Liver (tissue), 8 donors: ENCODE measurements at regions not wholly inside any gene's neighbourhood (a gene's known extent, or its start where the extent isn't known, plus 50 kb on each side); places are given as distances from the start of the nearest gene placed in this dataset.
"Not testable (repeated sequence)": the region's sequence is repeated elsewhere in the genome, so short reads cannot be mapped to it uniquely, and the experiment has no call there.

Source experiments
- DNase-seq: peaks from one replicate; pipeline ENCODE4 v3.0.0-alpha.2; 2017; ENCODE audit warnings: low spot score
- H3K27ac ChIP-seq, 2 donors: one replicate each; pipeline ENCODE4 v1.7.0; 2013; ENCODE audit warnings: inconsistent platforms in 2 of 2, low read length in 2 of 2, control low read depth in 1 of 2, low read depth in 1 of 2, mild to moderate bottlenecking in 1 of 2
- H3K27me3 ChIP-seq, 4 donors: one replicate each; pipeline versions ENCODE4 v1.6.1 to v1.7.0; 2013; ENCODE audit warnings: low read length in 3 of 4, inconsistent platforms in 1 of 4, mild to moderate bottlenecking in 1 of 4, moderate library complexity in 1 of 4; ENCODE audit not compliant: control insufficient read depth in 4 of 4, insufficient read depth in 4 of 4
- H3K36me3 ChIP-seq, 4 donors: one replicate each; pipeline versions ENCODE4 v1.6.1 to v1.7.0; 2013; ENCODE audit warnings: low read length in 3 of 4, mild to moderate bottlenecking in 3 of 4, low read depth in 1 of 4, moderate library complexity in 1 of 4; ENCODE audit not compliant: control insufficient read depth in 4 of 4, insufficient read depth in 3 of 4
- H3K4me1 ChIP-seq, 4 donors: one replicate each; pipeline versions ENCODE4 v1.6.1 to v1.7.0; 2013; ENCODE audit warnings: low read length in 3 of 4, mild to moderate bottlenecking in 3 of 4, moderate library complexity in 1 of 4; ENCODE audit not compliant: control insufficient read depth in 4 of 4, insufficient read depth in 4 of 4
- H3K4me3 ChIP-seq, 3 donors: one replicate each; pipeline versions ENCODE4 v1.6.1 to v1.7.0; 2013; ENCODE audit warnings: low read length in 3 of 3, control low read depth in 1 of 3, low read depth in 1 of 3, mild to moderate bottlenecking in 1 of 3
- H3K9ac ChIP-seq, 2 donors: one replicate each; pipeline ENCODE4 v1.7.0; 2013; ENCODE audit warnings: low read length in 2 of 2, mild to moderate bottlenecking in 2 of 2, moderate library complexity in 2 of 2, control low read depth in 1 of 2, low read depth in 1 of 2
- H3K9me3 ChIP-seq, 4 donors: one replicate each; pipeline versions ENCODE4 v1.6.1 to v1.7.0; 2013; ENCODE audit warnings: low read length in 3 of 4; ENCODE audit not compliant: control insufficient read depth in 4 of 4
- FOXA1 ChIP-seq: IDR thresholded peaks from 2 replicates; pipeline ENCODE4 v1.6.1; 2016; ENCODE audit warnings: antibody characterized with exemption
- FOXA2 ChIP-seq: IDR thresholded peaks from 2 replicates; pipeline ENCODE4 v1.6.1; 2016; ENCODE audit warnings: antibody characterized with exemption
- HNF4A ChIP-seq, 2 donors: conservative IDR thresholded peaks; 2 replicates each; pipeline ENCODE4 v1.6.1; 2016; ENCODE audit warnings: antibody characterized with exemption in 2 of 2, mild to moderate bottlenecking in 2 of 2
- HNF4G ChIP-seq: IDR thresholded peaks from 2 replicates; pipeline ENCODE4 v1.6.1; 2016; ENCODE audit warnings: antibody characterized with exemption
- JUND ChIP-seq, 2 donors: IDR thresholded peaks; 2 replicates each; pipeline ENCODE4 v1.6.1; 2016; ENCODE audit warnings: antibody characterized with exemption in 2 of 2
- NR2F2 ChIP-seq: IDR thresholded peaks from 2 replicates; pipeline ENCODE4 v1.6.1; 2016; ENCODE audit warnings: antibody characterized with exemption
- RAD21 ChIP-seq, 2 donors: IDR thresholded peaks; 2 replicates each; pipeline ENCODE4 v1.6.1; 2016; ENCODE audit warnings: antibody characterized with exemption in 2 of 2, mild to moderate bottlenecking in 2 of 2
- RXRA ChIP-seq, 2 donors: IDR thresholded peaks; 2 replicates each; pipeline ENCODE4 v1.6.1; 2017 to 2018; ENCODE audit warnings: antibody characterized with exemption in 2 of 2, mild to moderate bottlenecking in 1 of 2
- SP1 ChIP-seq: IDR thresholded peaks from 2 replicates; pipeline ENCODE4 v1.6.1; 2018; ENCODE audit warnings: antibody characterized with exemption, mild to moderate bottlenecking
- TAF1 ChIP-seq: conservative IDR thresholded peaks from 2 replicates; pipeline ENCODE4 v1.6.1; 2016; ENCODE audit warnings: antibody characterized with exemption, mild to moderate bottlenecking
- YY1 ChIP-seq: IDR thresholded peaks from 2 replicates; pipeline ENCODE4 v1.6.1; 2016; ENCODE audit warnings: antibody characterized with exemption, mild to moderate bottlenecking
- WGBS: extraction: QIAGEN DNeasy Blood & Tissue Kit; methylation state at CpG from one replicate; pipeline ENCODE4 v1.1.7; 2013; 5-methylcytosine and 5-hydroxymethylcytosine counted together
- TF ChIP-seq, protein P1 (sequence below): IDR thresholded peaks from 2 replicates; pipeline ENCODE4 v1.6.1; 2016; ENCODE audit warnings: antibody characterized with exemption
- TF ChIP-seq, protein P2 (sequence below): fragments of 150-350 bp; IDR thresholded peaks from 2 replicates; pipeline ENCODE4 v1.5.1; 2017; ENCODE audit warnings: improper control_type of control experiment, low read depth, low read length; ENCODE audit not compliant: missing input control
- TF ChIP-seq, protein P3 (sequence below): IDR thresholded peaks from 2 replicates; pipeline ENCODE4 v1.6.1; 2016; ENCODE audit warnings: antibody characterized with exemption
- donor health status: healthy.
- donor health status: healthy.
- donor health status: healthy.
- donor health status: healthy.
- donor health status: healthy.

DNA sequence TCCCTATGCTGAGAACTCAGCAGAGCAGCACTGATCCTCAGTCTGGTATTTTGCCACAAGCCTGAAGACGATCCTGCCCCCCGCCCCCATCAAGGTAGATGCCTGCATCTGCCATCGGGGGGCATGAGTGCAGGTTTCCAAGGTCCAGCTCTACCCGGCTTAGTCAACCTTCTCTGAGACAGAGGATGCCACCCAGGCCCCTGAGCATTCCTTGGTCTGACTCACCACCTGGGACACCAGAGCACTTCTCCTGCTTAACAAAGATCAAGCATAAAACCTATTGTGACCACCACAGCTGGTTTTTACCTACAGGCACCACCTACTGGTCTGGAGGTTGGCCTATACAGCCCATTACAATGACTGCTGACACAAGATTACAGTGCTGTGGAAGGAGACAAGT lies 1168.1 kb downstream of the PCDH19 start:
- Histone ChIP-seq H3K27ac (no peak overlapping the region), H3K36me3 (no peaks in the 10 kb centered on the region), H3K4me1 (no peaks in the 10 kb centered on the region), H3K4me3 (no peak overlapping the region), H3K9me3 (no peaks in the 10 kb centered on the region), H3K27me3 (no peaks in the 10 kb centered on the region), H3K9ac (no peak overlapping the region)
- WGBS, result 91% methylated on average over 4 of the region's 4 CpGs
- TF ChIP-seq FOXA2, result no peak
- no peak for TF ChIP-seq YY1
- TF ChIP-seq, protein P1, sequence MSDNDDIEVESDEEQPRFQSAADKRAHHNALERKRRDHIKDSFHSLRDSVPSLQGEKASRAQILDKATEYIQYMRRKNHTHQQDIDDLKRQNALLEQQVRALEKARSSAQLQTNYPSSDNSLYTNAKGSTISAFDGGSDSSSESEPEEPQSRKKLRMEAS, result no peak
- no peak for TF ChIP-seq RAD21 (IDR thresholded peaks at IDR 0.05)
- no peak for TF ChIP-seq TAF1
- TF ChIP-seq HNF4G, result no peak
- no peak for TF ChIP-seq NR2F2
- no peak for TF ChIP-seq RXRA (IDR thresholded peaks at IDR 0.05)
- TF ChIP-seq JUND (IDR thresholded peaks at IDR 0.05), result no peak
- TF ChIP-seq, protein P2, sequence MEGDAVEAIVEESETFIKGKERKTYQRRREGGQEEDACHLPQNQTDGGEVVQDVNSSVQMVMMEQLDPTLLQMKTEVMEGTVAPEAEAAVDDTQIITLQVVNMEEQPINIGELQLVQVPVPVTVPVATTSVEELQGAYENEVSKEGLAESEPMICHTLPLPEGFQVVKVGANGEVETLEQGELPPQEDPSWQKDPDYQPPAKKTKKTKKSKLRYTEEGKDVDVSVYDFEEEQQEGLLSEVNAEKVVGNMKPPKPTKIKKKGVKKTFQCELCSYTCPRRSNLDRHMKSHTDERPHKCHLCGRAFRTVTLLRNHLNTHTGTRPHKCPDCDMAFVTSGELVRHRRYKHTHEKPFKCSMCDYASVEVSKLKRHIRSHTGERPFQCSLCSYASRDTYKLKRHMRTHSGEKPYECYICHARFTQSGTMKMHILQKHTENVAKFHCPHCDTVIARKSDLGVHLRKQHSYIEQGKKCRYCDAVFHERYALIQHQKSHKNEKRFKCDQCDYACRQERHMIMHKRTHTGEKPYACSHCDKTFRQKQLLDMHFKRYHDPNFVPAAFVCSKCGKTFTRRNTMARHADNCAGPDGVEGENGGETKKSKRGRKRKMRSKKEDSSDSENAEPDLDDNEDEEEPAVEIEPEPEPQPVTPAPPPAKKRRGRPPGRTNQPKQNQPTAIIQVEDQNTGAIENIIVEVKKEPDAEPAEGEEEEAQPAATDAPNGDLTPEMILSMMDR, result no peak
- no peak for TF ChIP-seq HNF4A (conservative IDR thresholded peaks at IDR 0.05)
- TF ChIP-seq SP1, result no peak
- DNase-seq, result no peak

DNA sequence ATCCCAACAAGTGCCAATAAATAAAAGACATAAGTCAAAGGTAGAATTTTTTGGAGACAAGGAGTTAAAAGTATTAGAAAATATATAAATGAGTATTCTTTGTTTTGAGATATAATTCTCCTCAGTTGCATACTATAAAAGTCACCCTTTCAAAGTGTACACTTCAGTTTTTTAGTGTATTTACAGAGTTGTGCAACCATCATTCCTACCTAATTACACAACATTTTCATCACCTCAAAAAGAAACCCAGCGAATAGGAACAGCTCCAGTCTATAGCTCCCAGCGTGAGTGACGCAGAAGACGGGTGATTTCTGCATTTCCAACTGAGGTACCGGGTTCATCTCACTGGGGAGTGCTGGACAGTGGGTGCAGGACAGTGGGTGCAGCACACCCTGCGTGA lies 1175.7 kb downstream of the PCDH19 start:
- H3K27ac ChIP-seq, H3K4me1 ChIP-seq, H3K36me3 ChIP-seq, H3K27me3 ChIP-seq, H3K9ac ChIP-seq, H3K9me3 ChIP-seq, H3K4me3 ChIP-seq, DNase-seq: not testable (repeated sequence)
- 71% methylated on average over 6 of the region's 6 CpGs for WGBS

DNA sequence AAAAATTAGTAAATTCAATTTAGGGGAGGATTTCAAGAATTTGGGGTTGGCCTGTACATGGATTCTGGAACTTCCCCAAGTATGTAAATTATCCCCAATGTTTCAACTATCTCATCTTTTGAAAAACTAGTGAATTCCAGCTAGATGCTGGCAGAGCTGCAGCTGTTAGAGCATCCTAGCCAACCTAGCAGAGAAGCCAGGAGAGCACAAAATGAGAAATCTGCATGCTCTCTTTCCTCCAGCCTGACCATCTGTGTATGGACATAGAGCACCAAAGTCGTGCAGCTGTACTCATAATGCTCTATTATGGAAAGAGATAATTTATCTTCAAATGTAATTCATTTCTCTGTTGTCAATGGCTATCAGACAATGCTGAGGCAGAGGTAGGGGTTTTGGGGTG lies 1217.7 kb downstream of the PCDH19 start:
- Histone ChIP-seq H3K4me1 (no peaks in the 10 kb centered on the region), H3K9me3 (no peaks in the 10 kb centered on the region), H3K36me3 (no peaks in the 10 kb centered on the region), H3K9ac (no peak overlapping the region), H3K27ac (no peak overlapping the region), H3K4me3 (no peak overlapping the region), H3K27me3 (no peaks in the 10 kb centered on the region)
- WGBS, result 62% methylated on average over 1 of the region's 1 CpG
- no peak for TF ChIP-seq SP1
- TF ChIP-seq FOXA2, result no peak
- TF ChIP-seq, protein P1, result no peak
- no peak for TF ChIP-seq TAF1
- TF ChIP-seq JUND (IDR thresholded peaks at IDR 0.05), result no peak
- no peak for DNase-seq

DNA sequence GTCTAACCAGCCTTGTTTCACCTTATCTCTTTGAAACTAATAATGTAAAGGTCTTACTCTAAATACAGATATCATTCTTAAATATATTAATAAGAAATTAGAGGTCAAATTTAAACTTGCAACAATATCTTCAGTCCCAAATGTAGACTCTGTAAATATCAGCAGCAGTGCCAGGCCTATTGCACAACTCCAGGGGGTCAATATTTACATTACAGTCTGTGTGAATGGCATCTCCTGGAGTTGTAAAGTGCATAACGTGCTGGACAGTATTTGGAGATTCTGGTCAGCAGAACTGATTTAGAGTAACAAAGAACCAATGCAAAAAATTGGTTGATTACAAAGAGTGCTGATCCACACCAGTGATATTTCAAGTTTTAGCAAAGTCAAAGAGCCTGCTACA lies 1225.9 kb downstream of the PCDH19 start:
- Histone ChIP-seq H3K27me3 (no peaks in the 10 kb centered on the region), H3K9me3 (no peaks in the 10 kb centered on the region), H3K4me1 (peaks cover 0 to 14% (median 9%) of the 10 kb centered on the region in 4 donors), H3K36me3 (no peaks in the 10 kb centered on the region), H3K9ac (no peak overlapping the region), H3K27ac (peak overlapping the region; percentile 28 to 56), H3K4me3 (no peak overlapping the region)
- 23% methylated on average over 1 of the region's 1 CpG for WGBS
- DNase-seq, result peak; percentile 32
- TF ChIP-seq FOXA1 (peak; percentile 86), RXRA (IDR thresholded peaks at IDR 0.05) (no peak), HNF4A (conservative IDR thresholded peaks at IDR 0.05) (peak; percentile 22 to 30), RAD21 (IDR thresholded peaks at IDR 0.05) (no peak), FOXA2 (peak; percentile 91)
- TF ChIP-seq, protein P3, sequence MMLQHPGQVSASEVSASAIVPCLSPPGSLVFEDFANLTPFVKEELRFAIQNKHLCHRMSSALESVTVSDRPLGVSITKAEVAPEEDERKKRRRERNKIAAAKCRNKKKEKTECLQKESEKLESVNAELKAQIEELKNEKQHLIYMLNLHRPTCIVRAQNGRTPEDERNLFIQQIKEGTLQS, result no peak
